ENCODE measurements at regions not wholly inside any gene's neighbourhood (a gene's known extent, or its start where the extent isn't known, plus 50 kb on each side); places are given as distances from the start of the nearest gene placed in this dataset.

DNA sequence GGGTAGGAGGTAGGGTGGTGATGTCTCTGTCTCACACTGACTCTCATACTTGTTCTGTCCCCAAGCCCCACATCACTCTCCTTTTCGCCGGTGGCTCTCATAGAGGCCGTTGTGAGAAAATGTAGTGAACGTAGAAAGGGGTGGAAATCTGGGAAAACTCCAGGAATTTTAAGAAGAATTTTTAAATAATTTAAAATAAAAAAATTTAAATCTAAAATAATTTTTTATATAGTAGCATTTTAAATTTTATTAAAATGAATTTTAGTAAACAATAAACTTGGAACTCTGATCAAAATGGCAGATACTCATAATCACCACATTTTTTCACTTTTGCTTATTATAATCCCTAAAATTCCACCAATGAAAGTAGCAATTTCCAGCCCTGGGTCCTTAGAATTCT, 473.6 kb upstream of the ZFHX3 start:
- no peaks in the 10 kb centered on the region for H3K27me3 ChIP-seq (ENCODE audit: control insufficient read depth, insufficient read depth, low read length)
- H3K4me1 ChIP-seq (ENCODE audit: control insufficient read depth, insufficient read depth, low read length): no peaks in the 10 kb centered on the region
- no peak overlapping the region for H3K27ac ChIP-seq (ENCODE audit: low read depth, low read length)
- H3K36me3 ChIP-seq (ENCODE audit: control insufficient read depth, insufficient read depth, low read length): no peaks in the 10 kb centered on the region
- no peak overlapping the region for H3K4me3 ChIP-seq (ENCODE audit: low read length)
- H3K9ac ChIP-seq (ENCODE audit: low read length): no peak overlapping the region

DNA sequence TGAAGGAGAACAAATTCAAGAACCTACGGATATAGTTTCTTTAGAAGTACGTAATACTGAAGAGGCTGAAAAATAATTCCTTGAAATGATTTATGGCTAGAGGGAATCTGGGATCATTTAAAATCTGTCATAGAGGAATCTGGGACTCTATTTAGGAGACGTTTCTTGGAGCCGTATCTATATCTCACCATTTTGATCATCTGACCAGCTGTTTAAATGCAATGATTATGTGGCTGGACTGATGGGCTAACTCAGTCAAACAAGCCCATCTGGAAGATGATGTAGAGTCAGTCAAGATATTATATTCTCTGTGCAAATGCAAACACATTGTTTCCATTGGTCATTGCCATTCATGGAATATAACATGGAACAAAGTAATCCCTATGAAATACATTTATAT, 467.7 kb upstream of the ZFHX3 start:
- no peak overlapping the region for H3K27ac ChIP-seq (ENCODE audit: low read depth, low read length)
- H3K36me3 ChIP-seq (ENCODE audit: control insufficient read depth, insufficient read depth, low read length): no peaks in the 10 kb centered on the region
- no peaks in the 10 kb centered on the region for H3K4me1 ChIP-seq (ENCODE audit: control insufficient read depth, insufficient read depth, low read length)
- H3K4me3 ChIP-seq (ENCODE audit: low read length): no peak overlapping the region
- H3K27me3 ChIP-seq (ENCODE audit: control insufficient read depth, insufficient read depth, low read length): no peaks in the 10 kb centered on the region
- no peak overlapping the region for H3K9ac ChIP-seq (ENCODE audit: low read length)

DNA sequence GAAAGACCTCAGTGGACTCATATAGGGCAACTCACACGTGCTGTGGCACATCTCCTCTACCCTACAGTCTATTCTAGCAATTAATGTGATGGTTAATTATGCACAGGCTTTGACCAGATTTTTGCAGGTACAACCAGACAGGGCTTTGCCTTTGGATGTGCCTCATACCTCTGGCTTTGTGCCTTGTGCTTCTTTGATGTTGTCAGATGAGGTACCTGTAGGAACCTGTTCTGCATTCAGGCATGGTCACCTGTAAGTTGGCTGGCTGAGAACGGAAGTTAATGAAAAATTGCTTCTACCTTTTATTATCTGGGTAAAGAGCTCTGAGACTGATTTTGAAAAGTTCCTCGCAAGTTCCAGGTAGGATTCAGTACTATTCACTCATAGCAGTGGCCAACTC, 462.9 kb upstream of the ZFHX3 start:
- Histone ChIP-seq H3K27ac (ENCODE audit: low read depth, low read length) (no peak overlapping the region), H3K27me3 (ENCODE audit: control insufficient read depth, insufficient read depth, low read length) (no peaks in the 10 kb centered on the region), H3K4me3 (ENCODE audit: low read length) (no peak overlapping the region), H3K4me1 (ENCODE audit: control insufficient read depth, insufficient read depth, low read length) (no peaks in the 10 kb centered on the region), H3K9ac (ENCODE audit: low read length) (no peak overlapping the region), H3K36me3 (ENCODE audit: control insufficient read depth, insufficient read depth, low read length) (no peaks in the 10 kb centered on the region)

DNA sequence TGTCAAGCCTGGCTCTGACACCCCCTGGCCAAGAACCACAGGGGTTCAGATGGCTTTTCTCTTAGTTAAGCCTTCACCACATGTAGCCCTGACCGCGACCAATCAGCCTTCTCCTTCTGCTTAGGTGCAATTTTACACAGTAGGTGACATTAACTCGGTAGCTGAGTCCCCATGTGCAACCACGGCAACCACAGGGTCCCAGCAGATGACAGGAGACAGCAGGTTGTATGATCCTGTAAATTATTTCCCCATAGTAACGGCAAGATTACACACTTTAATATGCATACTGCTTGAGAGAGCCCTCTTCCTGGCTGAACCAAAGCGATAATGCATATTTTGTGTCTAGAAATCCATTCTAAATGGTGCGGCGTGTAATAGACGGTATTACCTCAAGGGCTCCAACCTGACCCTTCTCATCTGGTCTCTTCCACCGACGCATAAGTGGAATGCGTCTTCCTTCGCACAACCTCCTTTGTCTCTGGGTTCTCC, 458.7 kb upstream of the ZFHX3 start:
- Histone ChIP-seq H3K4me3 (ENCODE audit: low read length) (no peak overlapping the region), H3K4me1 (ENCODE audit: control insufficient read depth, insufficient read depth, low read length) (no peaks in the 10 kb centered on the region), H3K9ac (ENCODE audit: low read length) (no peak overlapping the region), H3K27ac (ENCODE audit: low read depth, low read length) (no peak overlapping the region), H3K36me3 (ENCODE audit: control insufficient read depth, insufficient read depth, low read length) (no peaks in the 10 kb centered on the region), H3K27me3 (ENCODE audit: control insufficient read depth, insufficient read depth, low read length) (no peaks in the 10 kb centered on the region)

DNA sequence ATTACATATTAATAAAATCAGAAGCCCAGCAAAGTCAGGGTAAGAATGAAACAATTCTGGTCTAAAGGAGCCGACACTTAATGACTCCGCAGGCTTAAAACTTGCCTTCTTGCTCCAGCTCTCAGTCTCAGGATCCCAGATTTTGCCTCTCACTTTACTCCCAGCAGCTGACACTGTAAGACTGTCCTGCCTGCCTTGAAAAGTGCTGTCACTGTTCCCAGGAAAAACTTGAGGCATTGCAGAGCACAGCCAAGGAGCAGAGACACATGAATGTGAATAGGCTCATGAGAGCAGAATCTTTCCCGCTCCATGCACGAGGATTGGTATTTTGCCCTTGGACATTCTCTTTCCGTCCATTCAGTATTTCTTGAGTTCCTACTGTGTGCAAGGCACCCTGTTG, 457.6 kb upstream of the ZFHX3 start:
- H3K36me3 ChIP-seq (ENCODE audit: control insufficient read depth, insufficient read depth, low read length): no peaks in the 10 kb centered on the region
- H3K27me3 ChIP-seq (ENCODE audit: control insufficient read depth, insufficient read depth, low read length): no peaks in the 10 kb centered on the region
- H3K4me1 ChIP-seq (ENCODE audit: control insufficient read depth, insufficient read depth, low read length): no peaks in the 10 kb centered on the region
- no peak overlapping the region for H3K27ac ChIP-seq (ENCODE audit: low read depth, low read length)
- no peak overlapping the region for H3K4me3 ChIP-seq (ENCODE audit: low read length)
- no peak overlapping the region for H3K9ac ChIP-seq (ENCODE audit: low read length)

DNA sequence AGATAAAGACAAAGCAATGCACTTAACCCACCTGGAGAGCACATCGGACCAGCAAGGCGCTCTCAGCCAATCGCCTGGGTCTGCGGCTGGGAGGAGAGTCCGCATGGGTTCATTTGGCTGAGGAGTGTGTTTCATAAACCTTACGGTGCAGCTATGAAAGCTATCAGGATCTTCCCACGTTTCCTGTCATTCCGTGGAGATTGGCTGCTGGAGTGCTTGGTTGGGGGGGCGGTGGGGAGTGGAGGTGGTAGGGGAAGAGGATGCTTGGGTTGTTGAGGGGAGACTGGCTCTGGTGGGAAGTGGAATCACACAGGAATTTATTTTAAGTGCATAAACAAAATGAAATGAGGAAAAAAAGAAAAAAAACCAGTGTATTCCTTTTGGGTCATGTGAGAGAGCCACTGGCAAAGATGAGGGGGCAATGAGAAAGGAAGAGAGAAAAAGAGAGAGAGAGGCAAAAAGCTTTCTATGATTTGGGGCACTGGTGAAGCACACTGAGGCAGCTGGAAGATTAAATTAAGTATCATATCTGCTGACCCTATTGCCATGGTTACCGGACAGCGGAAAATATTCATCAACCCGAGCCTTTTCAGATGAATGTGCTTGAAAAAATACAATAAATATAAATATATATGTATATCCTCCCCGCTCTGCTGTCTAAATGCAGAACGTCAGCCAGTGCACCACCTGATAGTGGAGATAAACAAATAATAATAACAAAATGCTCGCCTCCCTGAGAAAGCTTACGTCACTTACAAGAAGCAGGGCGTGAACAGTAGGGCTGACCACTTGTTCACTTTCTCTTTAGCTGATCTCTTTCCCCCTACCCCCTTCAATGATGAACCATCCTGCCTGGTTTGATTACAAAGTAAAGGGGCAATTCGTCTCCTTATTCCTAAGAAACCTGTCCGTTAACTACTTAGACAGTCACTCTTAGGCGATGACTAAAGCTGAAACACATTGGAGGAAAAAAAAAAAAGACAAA, 457.0 kb upstream of the ZFHX3 start:
- Histone ChIP-seq H3K4me3 (ENCODE audit: low read length) (no peak overlapping the region), H3K27ac (ENCODE audit: low read depth, low read length) (peak overlapping the region; percentile 28), H3K4me1 (ENCODE audit: control insufficient read depth, insufficient read depth, low read length) (no peaks in the 10 kb centered on the region), H3K36me3 (ENCODE audit: control insufficient read depth, insufficient read depth, low read length) (no peaks in the 10 kb centered on the region), H3K27me3 (ENCODE audit: control insufficient read depth, insufficient read depth, low read length) (no peaks in the 10 kb centered on the region), H3K9ac (ENCODE audit: low read length) (no peak overlapping the region)

DNA sequence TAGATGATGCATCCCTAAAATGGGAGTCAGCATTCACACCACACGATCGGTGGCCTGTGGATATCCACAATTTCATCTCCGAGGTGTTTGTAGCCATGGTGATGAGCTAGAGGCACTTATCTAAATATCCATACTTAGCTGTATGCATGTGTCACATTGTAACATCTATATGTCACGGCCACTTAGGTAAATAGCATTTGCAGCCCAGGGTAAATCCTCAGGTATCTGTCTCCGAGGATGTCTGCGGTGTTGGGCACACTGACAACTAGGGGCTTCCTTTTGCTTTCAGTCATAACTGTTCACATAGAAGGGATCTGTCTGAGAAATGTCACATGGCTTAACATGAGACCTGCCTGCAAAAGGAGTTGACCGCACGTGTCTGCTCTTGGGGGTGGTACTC, 455.2 kb upstream of the ZFHX3 start:
- Histone ChIP-seq H3K36me3 (ENCODE audit: control insufficient read depth, insufficient read depth, low read length) (no peaks in the 10 kb centered on the region), H3K9ac (ENCODE audit: low read length) (no peak overlapping the region)

DNA sequence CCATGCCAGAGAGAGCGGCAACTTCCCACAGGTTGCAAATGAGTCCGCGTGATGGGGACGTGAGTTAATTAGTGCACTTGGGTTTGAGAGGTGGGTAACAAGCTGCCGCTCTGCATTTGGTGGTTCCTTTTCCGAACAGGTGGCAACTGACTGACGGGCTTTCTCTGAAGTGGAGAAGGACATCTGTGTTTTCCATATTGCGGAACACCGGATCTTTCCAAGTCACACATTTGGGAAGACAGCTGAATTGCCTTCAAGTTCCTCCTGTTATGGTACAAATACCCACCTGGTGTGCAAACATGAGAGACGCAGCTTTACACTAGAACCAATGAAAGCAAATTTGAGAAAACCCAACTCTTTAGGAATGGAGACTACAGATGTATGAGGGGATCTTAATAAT, 451.3 kb upstream of the ZFHX3 start:
- H3K36me3 ChIP-seq (ENCODE audit: control insufficient read depth, insufficient read depth, low read length): no peaks in the 10 kb centered on the region
- no peaks in the 10 kb centered on the region for H3K27me3 ChIP-seq (ENCODE audit: control insufficient read depth, insufficient read depth, low read length)
- no peaks in the 10 kb centered on the region for H3K4me1 ChIP-seq (ENCODE audit: control insufficient read depth, insufficient read depth, low read length)
- no peak overlapping the region for H3K4me3 ChIP-seq (ENCODE audit: low read length)
- H3K27ac ChIP-seq (ENCODE audit: low read depth, low read length): no peak overlapping the region
- no peak overlapping the region for H3K9ac ChIP-seq (ENCODE audit: low read length)

More for the DNA sequence above, 455.2 kb upstream of the ZFHX3 start:
- Histone ChIP-seq H3K4me1 (ENCODE audit: control insufficient read depth, insufficient read depth, low read length) (no peaks in the 10 kb centered on the region), H3K27ac (ENCODE audit: low read depth, low read length) (no peak overlapping the region), H3K27me3 (ENCODE audit: control insufficient read depth, insufficient read depth, low read length) (no peaks in the 10 kb centered on the region), H3K4me3 (ENCODE audit: low read length) (no peak overlapping the region)

DNA sequence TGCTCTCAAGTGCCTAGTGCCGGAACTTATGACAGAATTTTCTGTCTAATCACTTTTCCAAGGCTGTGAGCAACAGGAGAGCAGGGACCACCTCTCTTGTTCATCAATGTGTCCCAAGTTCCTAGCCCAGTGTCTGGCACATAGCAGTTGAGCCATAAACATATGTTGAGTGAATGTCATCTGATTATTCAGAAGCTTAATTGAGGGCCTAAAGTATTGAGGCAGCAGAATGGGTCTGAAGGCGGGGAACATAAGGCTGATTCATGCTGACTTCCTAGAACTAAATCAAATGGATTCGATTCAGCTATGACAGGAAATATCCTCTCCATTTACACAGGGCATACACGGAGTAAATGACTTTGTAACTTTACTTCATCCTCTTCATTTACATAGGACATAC, 438.0 kb upstream of the ZFHX3 start:
- Histone ChIP-seq H3K36me3 (ENCODE audit: control insufficient read depth, insufficient read depth, low read length) (no peaks in the 10 kb centered on the region), H3K9ac (ENCODE audit: low read length) (no peak overlapping the region), H3K4me1 (ENCODE audit: control insufficient read depth, insufficient read depth, low read length) (no peaks in the 10 kb centered on the region), H3K27ac (ENCODE audit: low read depth, low read length) (no peak overlapping the region), H3K4me3 (ENCODE audit: low read length) (no peak overlapping the region), H3K27me3 (ENCODE audit: control insufficient read depth, insufficient read depth, low read length) (no peaks in the 10 kb centered on the region)

DNA sequence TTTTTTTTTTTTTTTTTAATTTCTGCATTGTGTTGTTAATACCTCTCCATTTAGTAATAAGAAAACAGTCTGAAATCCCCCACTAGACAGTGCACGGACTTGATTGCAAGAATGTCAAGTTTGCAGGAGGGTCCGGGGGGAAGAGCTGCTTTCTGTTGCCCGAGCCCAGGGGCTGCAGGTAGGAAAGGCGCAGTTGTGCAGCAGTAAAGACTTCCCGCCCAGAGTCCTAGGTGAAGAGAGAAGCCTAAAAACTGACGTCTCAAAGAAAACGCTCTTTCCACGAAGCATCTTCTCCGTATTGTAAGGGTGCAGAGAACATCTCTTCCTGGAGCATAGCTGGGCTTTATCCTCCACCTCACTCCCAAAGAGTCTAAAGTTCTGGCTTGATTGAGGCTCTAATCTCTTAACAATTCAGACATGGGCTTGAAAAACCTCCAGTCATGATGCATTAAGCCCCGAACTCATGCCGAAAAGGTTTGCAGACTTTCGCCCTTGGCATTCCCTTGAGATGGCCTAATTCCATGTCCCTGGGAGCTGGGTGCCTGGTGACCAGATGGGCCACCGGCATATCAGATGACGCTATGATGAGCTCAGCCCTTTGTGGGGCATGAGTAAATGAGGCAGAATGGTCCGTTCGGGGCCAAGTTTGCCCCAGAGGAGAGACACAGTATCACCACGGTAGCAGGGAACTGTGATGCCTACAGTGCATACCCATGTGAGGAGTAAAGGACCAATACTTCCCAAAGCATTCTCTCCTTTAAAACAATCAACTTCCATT, 436.2 kb upstream of the ZFHX3 start:
- no peak overlapping the region for H3K27ac ChIP-seq (ENCODE audit: low read depth, low read length)
- no peak overlapping the region for H3K9ac ChIP-seq (ENCODE audit: low read length)
- H3K4me1 ChIP-seq (ENCODE audit: control insufficient read depth, insufficient read depth, low read length): no peaks in the 10 kb centered on the region
- H3K27me3 ChIP-seq (ENCODE audit: control insufficient read depth, insufficient read depth, low read length): no peaks in the 10 kb centered on the region
- no peaks in the 10 kb centered on the region for H3K36me3 ChIP-seq (ENCODE audit: control insufficient read depth, insufficient read depth, low read length)
- no peak overlapping the region for H3K4me3 ChIP-seq (ENCODE audit: low read length)

DNA sequence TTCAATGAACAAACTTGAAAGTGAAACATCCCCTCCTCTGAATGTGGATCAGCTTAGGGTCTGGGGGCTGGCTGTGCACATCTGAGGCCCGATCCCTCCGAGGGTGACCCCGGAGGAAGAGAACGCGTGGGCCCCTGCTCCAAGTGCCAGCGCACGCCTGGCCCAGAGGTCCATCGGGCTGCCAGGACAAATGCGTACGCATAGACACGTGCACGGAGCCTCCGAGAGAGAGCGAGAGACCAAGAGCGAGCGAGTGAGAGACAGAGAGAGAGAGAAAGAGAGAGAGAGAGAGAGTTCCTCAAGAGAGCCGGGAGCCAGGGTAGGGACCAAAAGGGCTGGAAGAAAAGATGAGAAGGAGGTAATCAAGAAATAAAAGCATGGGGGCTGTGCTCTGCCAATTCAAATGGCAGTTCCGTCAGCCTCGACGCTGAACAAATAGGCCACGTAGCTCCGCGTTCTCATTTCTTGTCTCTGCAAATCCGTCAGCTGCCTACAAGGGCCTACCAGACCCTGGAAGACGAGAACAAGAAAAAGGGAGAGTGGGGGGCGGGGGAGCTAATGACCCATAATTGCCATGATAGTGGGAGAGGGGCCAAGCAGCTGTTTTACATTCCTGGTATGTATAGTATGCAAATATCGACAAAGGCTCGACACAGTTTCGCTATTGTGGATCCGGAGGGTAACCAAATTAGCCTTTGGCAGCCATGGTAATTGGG, 435.3 kb upstream of the ZFHX3 start:
- no peak overlapping the region for H3K9ac ChIP-seq (ENCODE audit: low read length)
- no peak overlapping the region for H3K27ac ChIP-seq (ENCODE audit: low read depth, low read length)
- H3K27me3 ChIP-seq (ENCODE audit: control insufficient read depth, insufficient read depth, low read length): no peaks in the 10 kb centered on the region
- no peaks in the 10 kb centered on the region for H3K36me3 ChIP-seq (ENCODE audit: control insufficient read depth, insufficient read depth, low read length)
- H3K4me3 ChIP-seq (ENCODE audit: low read length): no peak overlapping the region
- H3K4me1 ChIP-seq (ENCODE audit: control insufficient read depth, insufficient read depth, low read length): no peaks in the 10 kb centered on the region

DNA sequence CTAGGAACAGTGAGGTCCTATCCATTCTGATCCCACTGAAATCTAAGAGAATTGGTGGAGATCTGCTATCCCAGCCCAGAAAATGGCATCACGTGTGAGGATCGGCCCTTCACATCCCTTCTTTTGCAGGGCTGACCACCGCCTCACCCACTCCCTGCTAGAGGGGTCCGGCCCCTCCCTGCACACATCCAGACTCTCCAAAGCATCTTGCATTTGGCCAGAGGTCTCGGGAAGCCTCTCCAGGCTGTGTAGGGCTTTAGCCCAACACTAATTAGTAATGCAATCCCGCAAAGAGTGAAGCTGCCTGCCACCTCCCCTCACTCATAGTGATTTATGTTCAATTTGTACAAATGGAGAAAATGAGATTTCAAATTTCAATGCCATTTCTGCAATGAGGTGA, 434.4 kb upstream of the ZFHX3 start:
- no peak overlapping the region for H3K27ac ChIP-seq (ENCODE audit: low read depth, low read length)
- no peaks in the 10 kb centered on the region for H3K36me3 ChIP-seq (ENCODE audit: control insufficient read depth, insufficient read depth, low read length)
- no peaks in the 10 kb centered on the region for H3K27me3 ChIP-seq (ENCODE audit: control insufficient read depth, insufficient read depth, low read length)
- no peak overlapping the region for H3K9ac ChIP-seq (ENCODE audit: low read length)
- H3K4me3 ChIP-seq (ENCODE audit: low read length): no peak overlapping the region
- no peaks in the 10 kb centered on the region for H3K4me1 ChIP-seq (ENCODE audit: control insufficient read depth, insufficient read depth, low read length)
